ENCODE measurements at regions not wholly inside any gene's neighbourhood (a gene's known extent, or its start where the extent isn't known, plus 50 kb on each side); places are given as distances from the start of the nearest gene placed in this dataset.

- DNase-seq (ENCODE audit: low read depth), result no peak
- TF ChIP-seq, protein P1, sequence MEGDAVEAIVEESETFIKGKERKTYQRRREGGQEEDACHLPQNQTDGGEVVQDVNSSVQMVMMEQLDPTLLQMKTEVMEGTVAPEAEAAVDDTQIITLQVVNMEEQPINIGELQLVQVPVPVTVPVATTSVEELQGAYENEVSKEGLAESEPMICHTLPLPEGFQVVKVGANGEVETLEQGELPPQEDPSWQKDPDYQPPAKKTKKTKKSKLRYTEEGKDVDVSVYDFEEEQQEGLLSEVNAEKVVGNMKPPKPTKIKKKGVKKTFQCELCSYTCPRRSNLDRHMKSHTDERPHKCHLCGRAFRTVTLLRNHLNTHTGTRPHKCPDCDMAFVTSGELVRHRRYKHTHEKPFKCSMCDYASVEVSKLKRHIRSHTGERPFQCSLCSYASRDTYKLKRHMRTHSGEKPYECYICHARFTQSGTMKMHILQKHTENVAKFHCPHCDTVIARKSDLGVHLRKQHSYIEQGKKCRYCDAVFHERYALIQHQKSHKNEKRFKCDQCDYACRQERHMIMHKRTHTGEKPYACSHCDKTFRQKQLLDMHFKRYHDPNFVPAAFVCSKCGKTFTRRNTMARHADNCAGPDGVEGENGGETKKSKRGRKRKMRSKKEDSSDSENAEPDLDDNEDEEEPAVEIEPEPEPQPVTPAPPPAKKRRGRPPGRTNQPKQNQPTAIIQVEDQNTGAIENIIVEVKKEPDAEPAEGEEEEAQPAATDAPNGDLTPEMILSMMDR (IDR thresholded peaks at IDR 0.05; ENCODE audit: low read length, missing control alignments), result no peak
- H3K4me3 ChIP-seq (replicated peaks; ENCODE audit: low read depth, low read length), result no peak overlapping the region
These were observed 409.3 kb upstream of the SULF2 start for GRCh38 chr20:48194583-48194982.

- TF ChIP-seq, protein P1 (IDR thresholded peaks at IDR 0.05; ENCODE audit: low read length, missing control alignments), result no peak
These were observed 408.5 kb upstream of the SULF2 start for GRCh38 chr20:48193627-48194425.

GRCh38 chr20:48192109-48192508 lies 406.8 kb upstream of the SULF2 start:
- no peak overlapping the region for H3K4me3 ChIP-seq (replicated peaks; ENCODE audit: low read depth, low read length)
- DNase-seq (ENCODE audit: low read depth), result no peak
- TF ChIP-seq, protein P1 (IDR thresholded peaks at IDR 0.05; ENCODE audit: low read length, missing control alignments), result no peak

More at GRCh38 chr20:48193627-48194425, 408.5 kb upstream of the SULF2 start:
- H3K4me3 ChIP-seq (replicated peaks; ENCODE audit: low read depth, low read length), result no peak overlapping the region
- DNase-seq (ENCODE audit: low read depth), result no peak

- TF ChIP-seq, protein P1 (IDR thresholded peaks at IDR 0.05; ENCODE audit: low read length, missing control alignments), result no peak
- H3K4me3 ChIP-seq (replicated peaks; ENCODE audit: low read depth, low read length), result no peak overlapping the region
- DNase-seq (ENCODE audit: low read depth), result peak; percentile 27
These were observed 405.9 kb upstream of the SULF2 start for GRCh38 chr20:48191200-48191599.

GRCh38 chr20:48190757-48191156 lies 405.5 kb upstream of the SULF2 start:
- TF ChIP-seq, protein P1 (IDR thresholded peaks at IDR 0.05; ENCODE audit: low read length, missing control alignments), result no peak
- H3K4me3 ChIP-seq (replicated peaks; ENCODE audit: low read depth, low read length), result no peak overlapping the region
- DNase-seq (ENCODE audit: low read depth), result no peak

DNA sequence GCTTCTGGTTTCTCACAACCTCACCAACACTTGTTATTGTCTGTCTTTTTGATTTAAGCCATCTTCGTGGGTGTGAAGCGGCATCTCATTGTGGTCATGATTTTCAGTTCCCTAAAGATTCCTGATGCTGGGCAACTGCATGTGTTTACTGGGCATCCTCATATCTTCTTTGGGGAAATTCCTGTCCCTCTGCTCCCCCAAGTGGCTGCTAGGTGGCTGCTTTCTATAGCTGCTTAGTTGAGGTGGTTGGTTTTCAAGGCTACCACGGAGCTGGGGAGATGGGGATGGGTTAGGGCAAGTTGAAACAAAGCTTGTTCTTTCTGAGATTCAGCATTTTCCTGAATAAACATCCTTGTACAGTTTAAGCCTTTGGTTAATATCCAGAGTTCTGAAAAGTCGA lies 403.9 kb upstream of the SULF2 start:
- H3K4me3 ChIP-seq (replicated peaks; ENCODE audit: low read depth, low read length), result no peak overlapping the region
- TF ChIP-seq, protein P1 (IDR thresholded peaks at IDR 0.05; ENCODE audit: low read length, missing control alignments), result peak; percentile 52
- DNase-seq (ENCODE audit: low read depth), result peak; percentile 56

GRCh38 chr20:48187851-48188250 lies 402.6 kb upstream of the SULF2 start:
- TF ChIP-seq, protein P1 (IDR thresholded peaks at IDR 0.05; ENCODE audit: low read length, missing control alignments), result no peak
- no peak for DNase-seq (ENCODE audit: low read depth)
- no peak overlapping the region for H3K4me3 ChIP-seq (replicated peaks; ENCODE audit: low read depth, low read length)

Measured in fibroblast of pulmonary artery (primary cell).